ENCODE measurements at regions not wholly inside any gene's neighbourhood (a gene's known extent, or its start where the extent isn't known, plus 50 kb on each side); places are given as distances from the start of the nearest gene placed in this dataset.

GRCh38 chr1:221416142-221416541, 325.7 kb downstream of the DUSP10 start:
- no peak for ATAC-seq
- TF ChIP-seq GLIS3 (CRISPR knock-in tag; IDR thresholded peaks at IDR 0.05) (no peak), ARNTL (CRISPR knock-in tag; IDR thresholded peaks at IDR 0.05; ENCODE audit: borderline replicate concordance, low read depth) (no peak), OSR1 (CRISPR knock-in tag; IDR thresholded peaks at IDR 0.05) (no peak), PATZ1 (CRISPR knock-in tag; IDR thresholded peaks at IDR 0.05; ENCODE audit: borderline replicate concordance) (no peak), TOX (CRISPR knock-in tag; IDR thresholded peaks at IDR 0.05; ENCODE audit: borderline replicate concordance) (no peak), RARB (CRISPR knock-in tag; IDR thresholded peaks at IDR 0.05) (no peak), CSDC2 (CRISPR knock-in tag; IDR thresholded peaks at IDR 0.05) (no peak), ZC3H10 (CRISPR knock-in tag; IDR thresholded peaks at IDR 0.05) (no peak), ISL1 (CRISPR knock-in tag; IDR thresholded peaks at IDR 0.05) (no peak), SNAI2 (CRISPR knock-in tag; IDR thresholded peaks at IDR 0.05) (no peak), ZNF70 (CRISPR knock-in tag; IDR thresholded peaks at IDR 0.05) (no peak), CREB5 (CRISPR knock-in tag; IDR thresholded peaks at IDR 0.05; ENCODE audit: low read depth) (no peak), ZFP30 (CRISPR knock-in tag; IDR thresholded peaks at IDR 0.05) (no peak), TSHZ2 (CRISPR knock-in tag; IDR thresholded peaks at IDR 0.05) (no peak), CSRNP3 (CRISPR knock-in tag; IDR thresholded peaks at IDR 0.05) (no peak), PPARA (CRISPR knock-in tag; IDR thresholded peaks at IDR 0.05; ENCODE audit: borderline replicate concordance) (no peak), BACH2 (CRISPR knock-in tag; IDR thresholded peaks at IDR 0.05; ENCODE audit: borderline replicate concordance) (no peak), ESRRG (CRISPR knock-in tag; IDR thresholded peaks at IDR 0.05) (no peak), ZFP3 (CRISPR knock-in tag; IDR thresholded peaks at IDR 0.05) (no peak), ZNF565 (CRISPR knock-in tag; conservative IDR thresholded peaks at IDR 0.05; ENCODE audit: low read depth) (no peak)

- TF ChIP-seq ISL1 (CRISPR knock-in tag; IDR thresholded peaks at IDR 0.05) (no peak), CSDC2 (CRISPR knock-in tag; IDR thresholded peaks at IDR 0.05) (no peak), TCF4 (CRISPR knock-in tag; IDR thresholded peaks at IDR 0.05; ENCODE audit: borderline replicate concordance) (no peak), ZFP30 (CRISPR knock-in tag; IDR thresholded peaks at IDR 0.05) (no peak), SNAI2 (CRISPR knock-in tag; IDR thresholded peaks at IDR 0.05) (no peak), GLIS3 (CRISPR knock-in tag; IDR thresholded peaks at IDR 0.05) (no peak), CSRNP3 (CRISPR knock-in tag; IDR thresholded peaks at IDR 0.05) (no peak), ARNTL (CRISPR knock-in tag; IDR thresholded peaks at IDR 0.05; ENCODE audit: borderline replicate concordance, low read depth) (no peak), ZFP3 (CRISPR knock-in tag; IDR thresholded peaks at IDR 0.05) (no peak), ZNF8 (CRISPR knock-in tag; IDR thresholded peaks at IDR 0.05) (no peak), ZNF565 (CRISPR knock-in tag; conservative IDR thresholded peaks at IDR 0.05; ENCODE audit: low read depth) (no peak), ZNF70 (CRISPR knock-in tag; IDR thresholded peaks at IDR 0.05) (no peak), PATZ1 (CRISPR knock-in tag; IDR thresholded peaks at IDR 0.05; ENCODE audit: borderline replicate concordance) (no peak)
These were observed 325.2 kb downstream of the DUSP10 start for GRCh38 chr1:221416723-221417122.

More at GRCh38 chr1:221416723-221417122, 325.2 kb downstream of the DUSP10 start:
- no peak for ATAC-seq
